ENCODE measurements at regions not wholly inside any gene's neighbourhood (a gene's known extent, or its start where the extent isn't known, plus 50 kb on each side); places are given as distances from the start of the nearest gene placed in this dataset.

- TF ChIP-seq CTCF (IDR thresholded peaks at IDR 0.05) (no peak), POLR2A (IDR thresholded peaks at IDR 0.05) (no peak)
Measured at GRCh38 chr1:200282497-200283122, 127.2 kb downstream of the ZNF281 start.

Data from uterus (tissue), 2 donors.